ENCODE measurements at regions not wholly inside any gene's neighbourhood (a gene's known extent, or its start where the extent isn't known, plus 50 kb on each side); places are given as distances from the start of the nearest gene placed in this dataset.

DNA sequence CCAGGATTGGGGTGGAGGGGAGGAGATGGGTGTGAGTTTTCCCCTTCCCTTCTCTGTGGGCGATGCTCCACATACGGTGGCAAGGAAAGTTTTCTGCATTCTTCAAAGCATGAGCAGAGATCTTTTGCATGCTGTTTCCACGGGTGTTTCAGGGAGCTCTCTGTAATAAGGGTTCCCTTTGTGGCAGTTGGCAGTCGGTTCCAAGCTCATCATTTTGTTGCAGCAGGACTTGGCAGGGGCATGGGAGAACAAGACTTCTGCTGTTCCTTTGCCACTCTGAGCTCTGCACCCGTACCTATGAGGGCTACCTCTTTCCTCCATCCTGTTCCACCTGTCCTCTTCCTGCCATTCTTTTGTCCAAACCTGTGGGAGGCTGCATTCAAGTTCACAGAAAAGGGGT, 71.3 kb upstream of the SPRED2 start:
- Histone ChIP-seq H3K4me3 (no peak overlapping the region), H3K27ac (no peak overlapping the region), H3K27me3 (no peaks in the 10 kb centered on the region), H3K4me1 (no peaks in the 10 kb centered on the region), H3K9me3 (no peaks in the 10 kb centered on the region), H3K36me3 (no peaks in the 10 kb centered on the region)
- no peak for ATAC-seq
- WGBS, 2 donors (ENCODE audit: low coverage in 1 of 2), result 44 to 70% methylated on average over 2 to 5 of the region's 5 CpGs
- TF ChIP-seq POLR2AphosphoS5 (IDR thresholded peaks at IDR 0.05), result no peak
- no peak for TF ChIP-seq EP300 (IDR thresholded peaks at IDR 0.05)
- TF ChIP-seq POLR2A (IDR thresholded peaks at IDR 0.05), result no peak
- no peak for TF ChIP-seq CTCF (IDR thresholded peaks at IDR 0.05)

GRCh38 chr2:65501836-65502235, 69.4 kb upstream of the SPRED2 start:
- 94% methylated on average over 3 of the region's 6 CpGs; no CpG with 5 or more reads in 1 of the 2 donors for WGBS, 2 donors (ENCODE audit: low coverage in 1 of 2)

GRCh38 chr2:65501074-65501473, 68.7 kb upstream of the SPRED2 start:
- ATAC-seq, result no peak
- 91 to 100% methylated on average over 2 to 6 of the region's 10 CpGs for WGBS, 2 donors (ENCODE audit: low coverage in 1 of 2)
- Histone ChIP-seq H3K9me3 (no peaks in the 10 kb centered on the region), H3K27ac (no peak overlapping the region), H3K4me1 (no peaks in the 10 kb centered on the region), H3K27me3 (no peaks in the 10 kb centered on the region), H3K4me3 (no peak overlapping the region), H3K36me3 (no peaks in the 10 kb centered on the region)
- no peak for TF ChIP-seq POLR2A (IDR thresholded peaks at IDR 0.05)
- TF ChIP-seq POLR2AphosphoS5 (IDR thresholded peaks at IDR 0.05), result no peak
- TF ChIP-seq CTCF (IDR thresholded peaks at IDR 0.05), result no peak
- no peak for TF ChIP-seq EP300 (IDR thresholded peaks at IDR 0.05)

More at GRCh38 chr2:65501836-65502235, 69.4 kb upstream of the SPRED2 start:
- TF ChIP-seq POLR2AphosphoS5 (IDR thresholded peaks at IDR 0.05) (no peak), CTCF (IDR thresholded peaks at IDR 0.05) (no peak), EP300 (IDR thresholded peaks at IDR 0.05) (no peak), POLR2A (IDR thresholded peaks at IDR 0.05) (no peak)
- Histone ChIP-seq H3K27me3 (no peaks in the 10 kb centered on the region), H3K36me3 (no peaks in the 10 kb centered on the region), H3K4me3 (no peak overlapping the region), H3K9me3 (no peaks in the 10 kb centered on the region), H3K27ac (no peak overlapping the region), H3K4me1 (no peaks in the 10 kb centered on the region)
- ATAC-seq, result no peak

DNA sequence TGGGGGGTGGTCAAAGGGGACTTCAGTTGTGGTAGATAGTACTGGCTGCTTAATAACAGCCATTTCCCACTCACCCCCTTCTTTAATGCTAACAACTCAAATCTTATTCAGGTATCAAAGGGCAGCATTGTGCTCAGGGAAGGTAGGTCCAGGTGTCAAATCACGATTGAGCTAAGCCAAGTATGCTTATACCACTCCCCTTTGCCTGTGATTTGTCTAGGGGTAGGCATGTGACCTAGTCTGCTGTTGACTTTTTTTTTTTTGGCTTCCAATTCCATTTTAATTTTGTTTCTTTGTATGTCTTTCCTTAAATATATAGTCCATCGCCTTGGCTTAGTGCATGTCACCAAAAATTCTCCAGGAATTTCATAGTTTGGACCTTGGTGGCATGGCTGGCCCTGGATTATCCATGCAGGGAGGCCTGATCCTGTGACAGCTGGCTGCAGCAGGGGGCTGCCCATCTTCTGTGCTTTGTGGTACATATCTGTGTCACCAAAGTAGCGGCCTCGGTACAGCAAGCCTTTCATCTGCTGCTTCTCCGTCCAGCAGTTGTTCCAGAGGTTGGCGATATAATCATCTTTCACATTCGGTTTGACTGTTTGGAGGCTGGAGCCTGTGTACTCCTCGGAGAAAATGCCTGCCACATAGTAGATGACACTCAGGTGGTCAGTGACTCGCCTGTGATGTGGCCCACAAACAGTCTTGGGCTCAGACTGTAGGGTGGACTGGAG, 68.1 kb upstream of the SPRED2 start:
- 67 to 94% methylated on average over 1 to 8 of the region's 9 CpGs for WGBS, 2 donors (ENCODE audit: low coverage in 1 of 2)
- H3K4me1 ChIP-seq, result no peaks in the 10 kb centered on the region
- H3K27me3 ChIP-seq, result no peaks in the 10 kb centered on the region
- no peaks in the 10 kb centered on the region for H3K36me3 ChIP-seq
- no peak overlapping the region for H3K27ac ChIP-seq
- TF ChIP-seq POLR2A (IDR thresholded peaks at IDR 0.05), result no peak
- TF ChIP-seq CTCF (IDR thresholded peaks at IDR 0.05), result no peak
- TF ChIP-seq EP300 (IDR thresholded peaks at IDR 0.05), result no peak
- no peak for TF ChIP-seq POLR2AphosphoS5 (IDR thresholded peaks at IDR 0.05)
- ATAC-seq, result no peak
- H3K4me3 ChIP-seq, result no peak overlapping the region
- no peaks in the 10 kb centered on the region for H3K9me3 ChIP-seq

- no peak for TF ChIP-seq POLR2A (IDR thresholded peaks at IDR 0.05)
- TF ChIP-seq POLR2AphosphoS5 (IDR thresholded peaks at IDR 0.05), result no peak
- TF ChIP-seq CTCF (IDR thresholded peaks at IDR 0.05), result no peak
- TF ChIP-seq EP300 (IDR thresholded peaks at IDR 0.05), result no peak
- no peak overlapping the region for H3K27ac ChIP-seq
- WGBS, 2 donors (ENCODE audit: low coverage in 1 of 2), result 37 to 47% methylated on average over 5 of the region's 6 CpGs
Observed at GRCh38 chr2:65499216-65499615, 66.8 kb upstream of the SPRED2 start.

More at GRCh38 chr2:65499216-65499615, 66.8 kb upstream of the SPRED2 start:
- no peaks in the 10 kb centered on the region for H3K4me1 ChIP-seq
- no peaks in the 10 kb centered on the region for H3K36me3 ChIP-seq
- ATAC-seq, result no peak
- H3K4me3 ChIP-seq, result no peak overlapping the region
- no peaks in the 10 kb centered on the region for H3K27me3 ChIP-seq
- H3K9me3 ChIP-seq, result no peaks in the 10 kb centered on the region

Data from gastroesophageal sphincter (tissue), 4 donors.